ENCODE measurements at regions not wholly inside any gene's neighbourhood (a gene's known extent, or its start where the extent isn't known, plus 50 kb on each side); places are given as distances from the start of the nearest gene placed in this dataset.

DNA sequence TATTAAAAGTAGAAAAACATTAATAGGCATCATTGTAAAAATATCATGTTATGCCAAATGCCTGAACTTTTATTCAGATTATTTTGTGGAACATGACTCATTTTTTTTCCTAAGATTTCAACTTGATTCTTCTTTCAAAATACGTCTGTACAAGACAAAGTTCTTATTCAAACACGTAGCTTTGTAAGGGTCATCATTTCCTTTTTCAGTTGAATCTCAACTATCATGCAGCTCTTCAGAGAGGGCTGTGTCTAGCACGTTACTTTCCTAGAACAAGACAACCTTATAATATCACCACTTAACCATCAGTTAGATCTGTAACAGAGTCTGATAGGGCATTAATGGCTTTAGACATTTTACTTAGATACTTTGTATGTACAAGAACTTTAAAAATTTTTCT is 608.9 kb downstream of the AMY1C start:
- 70 to 71% methylated on average over 3 of the region's 3 CpGs for WGBS, 2 donors
- TF ChIP-seq, protein P1, sequence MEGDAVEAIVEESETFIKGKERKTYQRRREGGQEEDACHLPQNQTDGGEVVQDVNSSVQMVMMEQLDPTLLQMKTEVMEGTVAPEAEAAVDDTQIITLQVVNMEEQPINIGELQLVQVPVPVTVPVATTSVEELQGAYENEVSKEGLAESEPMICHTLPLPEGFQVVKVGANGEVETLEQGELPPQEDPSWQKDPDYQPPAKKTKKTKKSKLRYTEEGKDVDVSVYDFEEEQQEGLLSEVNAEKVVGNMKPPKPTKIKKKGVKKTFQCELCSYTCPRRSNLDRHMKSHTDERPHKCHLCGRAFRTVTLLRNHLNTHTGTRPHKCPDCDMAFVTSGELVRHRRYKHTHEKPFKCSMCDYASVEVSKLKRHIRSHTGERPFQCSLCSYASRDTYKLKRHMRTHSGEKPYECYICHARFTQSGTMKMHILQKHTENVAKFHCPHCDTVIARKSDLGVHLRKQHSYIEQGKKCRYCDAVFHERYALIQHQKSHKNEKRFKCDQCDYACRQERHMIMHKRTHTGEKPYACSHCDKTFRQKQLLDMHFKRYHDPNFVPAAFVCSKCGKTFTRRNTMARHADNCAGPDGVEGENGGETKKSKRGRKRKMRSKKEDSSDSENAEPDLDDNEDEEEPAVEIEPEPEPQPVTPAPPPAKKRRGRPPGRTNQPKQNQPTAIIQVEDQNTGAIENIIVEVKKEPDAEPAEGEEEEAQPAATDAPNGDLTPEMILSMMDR (IDR thresholded peaks at IDR 0.05): no peak
- TF ChIP-seq POLR2A (IDR thresholded peaks at IDR 0.05): no peak
- DNase-seq (ENCODE audit: low spot score in 2 of 2): no peak
- no peak overlapping the region for H3K4me3 ChIP-seq (ENCODE audit: low read depth, poor library complexity, severe bottlenecking)
- intact Hi-C loops (cut with DNase I; ENCODE audit: low total_unique reads): no loop called here

DNA sequence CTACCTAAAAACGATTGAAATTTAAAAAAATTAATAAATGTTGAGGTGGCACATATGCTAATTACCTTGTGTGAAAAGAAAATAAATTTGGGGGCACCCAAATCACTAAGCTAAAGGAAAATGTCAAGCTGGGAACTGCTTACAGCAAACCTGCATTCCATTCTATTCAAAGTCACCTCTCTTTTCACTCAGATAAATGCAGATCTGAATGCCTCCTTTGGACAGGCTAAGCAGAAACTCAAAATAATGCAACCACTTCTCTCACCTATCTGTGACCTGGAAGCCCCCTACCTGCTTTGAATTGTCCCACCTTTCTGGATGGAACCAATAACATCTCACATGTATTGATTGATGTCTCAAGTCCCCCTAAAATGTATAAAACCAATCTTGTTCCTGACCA is 628.7 kb downstream of the AMY1C start:
- intact Hi-C loops (cut with DNase I; ENCODE audit: low total_unique reads): no loop called here
- no peak overlapping the region for H3K4me3 ChIP-seq (ENCODE audit: low read depth, poor library complexity, severe bottlenecking)
- TF ChIP-seq POLR2A (IDR thresholded peaks at IDR 0.05): no peak
- TF ChIP-seq, protein P1 (IDR thresholded peaks at IDR 0.05): no peak
- WGBS, 2 donors: 16 to 19% methylated on average over 1 of the region's 1 CpG
- no peak for DNase-seq (ENCODE audit: low spot score in 2 of 2)

DNA sequence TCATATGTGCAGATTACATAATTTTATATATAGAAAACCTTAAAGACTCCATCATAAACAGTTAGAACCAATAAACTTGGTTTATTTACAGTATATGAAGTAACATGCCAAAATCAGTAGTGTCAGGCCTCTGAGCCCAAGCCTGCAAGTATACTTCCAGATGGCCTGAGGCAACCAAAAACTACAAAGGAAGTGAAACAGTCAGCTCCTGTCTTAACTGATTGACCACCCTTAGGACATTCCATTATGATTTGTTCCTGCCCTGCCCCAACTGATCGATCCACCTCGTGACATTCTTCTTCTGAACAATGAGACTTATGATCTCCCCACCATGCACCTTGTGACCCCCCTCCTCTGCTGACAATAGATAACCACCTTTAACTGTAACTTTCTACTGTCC is 630.3 kb downstream of the AMY1C start:
- intact Hi-C loops (cut with DNase I; ENCODE audit: low total_unique reads): no loop called here
- TF ChIP-seq, protein P1 (IDR thresholded peaks at IDR 0.05): no peak
- TF ChIP-seq POLR2A (IDR thresholded peaks at IDR 0.05): no peak
- no peak for DNase-seq (ENCODE audit: low spot score in 2 of 2)
- no peak overlapping the region for H3K4me3 ChIP-seq (ENCODE audit: low read depth, poor library complexity, severe bottlenecking)
- WGBS, 2 donors: 36 to 40% methylated on average over 2 of the region's 2 CpGs

DNA sequence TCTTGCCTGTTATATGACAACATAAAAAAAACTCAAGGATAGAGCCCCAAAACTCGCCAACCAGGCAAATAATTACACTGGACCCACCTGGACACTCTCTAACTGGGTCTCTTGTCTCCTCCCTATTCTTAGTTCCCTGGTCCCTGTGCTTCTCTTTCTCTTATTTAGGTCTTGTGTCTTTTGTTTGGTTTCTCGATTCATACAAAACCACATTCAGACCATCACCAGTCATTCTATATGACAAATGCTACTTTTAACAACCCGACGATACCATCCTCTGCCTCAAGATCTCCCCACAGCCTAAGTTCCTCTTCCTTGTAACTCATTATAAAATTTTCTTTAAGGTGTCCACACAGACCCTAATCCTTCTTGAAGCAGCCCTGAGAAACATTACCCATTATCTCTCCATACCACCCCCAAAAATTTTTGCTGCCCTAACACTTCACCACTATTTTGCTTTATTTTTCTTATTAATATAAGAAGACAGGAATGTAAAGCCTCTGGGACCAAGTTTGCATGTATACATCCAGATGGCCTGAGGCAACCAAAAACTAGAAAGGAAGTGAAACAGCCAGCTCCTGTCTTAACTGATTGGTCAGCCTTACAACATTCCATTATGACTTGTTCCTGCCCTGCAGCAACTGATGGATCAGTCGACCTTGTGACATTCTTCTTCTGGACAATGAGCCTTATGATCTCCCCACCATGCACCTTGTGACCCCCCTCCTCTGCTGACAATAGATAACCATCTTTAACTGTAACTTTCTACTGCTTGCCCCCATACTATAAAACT is 638.2 kb downstream of the AMY1C start:
- TF ChIP-seq, protein P1 (IDR thresholded peaks at IDR 0.05): no peak
- TF ChIP-seq POLR2A (IDR thresholded peaks at IDR 0.05): no peak
- intact Hi-C loops (cut with DNase I; ENCODE audit: low total_unique reads): no loop called here
- WGBS, 2 donors: 70 to 71% methylated on average over 5 of the region's 5 CpGs
- H3K4me3 ChIP-seq (ENCODE audit: low read depth, poor library complexity, severe bottlenecking): no peak overlapping the region
- DNase-seq (ENCODE audit: low spot score in 2 of 2): no peak

DNA sequence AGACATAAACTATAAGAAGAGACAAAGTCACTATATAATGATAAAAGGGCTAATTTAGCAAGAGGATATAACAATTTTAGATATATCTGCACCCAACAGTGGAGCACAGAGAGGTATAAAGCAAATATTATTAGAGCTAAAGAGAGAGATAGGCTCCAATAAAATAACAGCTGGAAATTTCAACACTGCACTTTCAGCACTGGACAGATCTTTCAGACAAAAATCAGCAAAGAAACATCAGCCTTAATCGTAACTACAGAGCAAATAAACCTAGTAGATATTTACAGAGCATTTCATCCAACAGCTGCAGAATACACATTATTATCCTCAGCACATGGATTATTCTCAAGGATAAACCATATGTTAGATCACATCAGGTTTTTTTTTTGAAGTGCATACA is 642.9 kb downstream of the AMY1C start:
- no peak overlapping the region for H3K4me3 ChIP-seq (ENCODE audit: low read depth, poor library complexity, severe bottlenecking)
- intact Hi-C loops (cut with DNase I; ENCODE audit: low total_unique reads): no loop called here
- no peak for DNase-seq (ENCODE audit: low spot score in 2 of 2)
- 73 to 84% methylated on average over 1 of the region's 1 CpG for WGBS, 2 donors
- no peak for TF ChIP-seq POLR2A (IDR thresholded peaks at IDR 0.05)
- TF ChIP-seq, protein P1 (IDR thresholded peaks at IDR 0.05): no peak

DNA sequence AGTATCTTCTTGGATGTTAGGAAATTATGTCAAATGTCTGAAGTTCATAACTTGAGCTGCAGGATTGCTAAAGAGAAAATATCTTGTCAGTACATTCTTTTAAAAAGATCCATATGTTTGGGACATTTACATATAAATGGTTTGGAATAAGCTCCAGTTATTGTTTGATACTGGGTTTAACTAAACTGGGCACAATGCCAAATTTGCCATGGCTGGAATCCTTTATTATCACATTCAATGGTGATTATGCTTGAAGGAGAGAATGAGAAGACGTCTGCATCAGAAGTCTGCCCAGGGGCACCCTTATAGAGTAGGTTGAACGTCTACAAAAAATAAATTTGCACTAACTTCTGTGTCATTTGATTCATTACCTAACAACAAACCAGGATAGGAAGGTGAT is 652.5 kb downstream of the AMY1C start:
- DNase-seq (ENCODE audit: low spot score in 2 of 2): no peak
- WGBS, 2 donors: 16 to 27% methylated on average over 2 of the region's 2 CpGs
- no peak overlapping the region for H3K4me3 ChIP-seq (ENCODE audit: low read depth, poor library complexity, severe bottlenecking)
- intact Hi-C loops (cut with DNase I; ENCODE audit: low total_unique reads): no loop called here
- no peak for TF ChIP-seq POLR2A (IDR thresholded peaks at IDR 0.05)
- TF ChIP-seq, protein P1 (IDR thresholded peaks at IDR 0.05): no peak
